Inflammatory macrophage treated with lipopolysaccharide for 1 hour (primary cell): ENCODE measurements at regions not wholly inside any gene's neighbourhood (a gene's known extent, or its start where the extent isn't known, plus 50 kb on each side); places are given as distances from the start of the nearest gene placed in this dataset.

Experiments used
- DNase-seq, 2 donors: peaks; one replicate each; pipeline ENCODE4 v3.0.0-alpha.2; 2020 to 2022

DNA sequence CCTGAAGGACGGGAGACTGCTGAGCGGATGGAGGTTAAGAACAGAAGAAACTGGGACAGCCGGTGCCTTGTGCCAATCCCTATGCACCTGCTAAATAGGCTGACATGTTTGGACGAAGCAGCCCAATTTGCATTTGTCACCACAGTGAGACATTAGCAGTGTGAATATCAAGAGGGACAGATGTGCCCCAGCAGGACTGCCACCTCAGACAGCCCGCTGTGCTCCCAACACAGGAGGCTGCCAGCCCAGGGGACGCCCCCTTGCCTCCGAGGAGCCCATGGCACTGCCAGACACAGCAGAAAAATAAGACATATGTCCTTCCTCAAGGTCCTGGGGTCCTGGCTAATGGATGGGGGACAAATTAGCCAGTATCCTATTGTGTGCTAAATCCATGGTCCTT lies 306.7 kb upstream of the POU3F3 start:
- DNase-seq = no peak

DNA sequence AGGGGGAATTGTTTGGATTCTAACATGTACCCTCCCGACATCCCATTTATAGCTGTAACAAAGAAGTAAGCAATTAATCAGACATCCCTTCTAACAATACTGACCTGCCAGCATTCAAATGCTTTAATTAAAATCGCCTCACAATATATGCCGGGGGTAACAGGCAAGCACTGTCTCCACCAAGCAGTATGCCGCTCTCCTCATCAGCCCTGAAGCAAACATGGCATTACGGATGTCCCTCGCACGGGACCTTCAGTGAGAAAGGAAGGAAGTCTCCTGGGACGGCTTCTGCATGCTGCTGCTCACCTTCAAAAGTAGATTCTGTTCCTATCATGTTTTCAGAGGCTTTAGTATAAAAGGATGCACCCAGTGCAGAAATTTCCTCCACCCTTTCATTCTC lies 292.7 kb upstream of the POU3F3 start:
- no peak for DNase-seq

DNA sequence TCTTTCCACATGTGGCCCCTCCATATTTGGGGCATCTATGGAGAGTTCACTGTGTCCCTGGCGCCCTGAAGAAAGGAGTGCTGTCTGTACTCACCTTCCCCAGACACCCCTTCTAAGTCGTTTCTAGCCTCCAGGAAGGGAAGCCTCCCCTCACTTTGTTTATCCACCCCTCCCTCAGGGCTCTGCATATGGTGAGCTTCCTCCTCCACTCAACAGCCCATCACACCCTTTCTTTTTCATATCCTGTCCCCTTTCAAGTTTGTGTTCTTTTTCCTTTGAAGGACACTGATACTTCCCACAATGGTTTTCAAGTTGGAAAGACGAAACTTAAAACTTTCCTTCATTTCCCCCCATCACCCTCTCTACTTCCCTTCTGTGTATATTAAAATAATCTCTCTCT lies 291.4 kb upstream of the POU3F3 start:
- DNase-seq = no peak

DNA sequence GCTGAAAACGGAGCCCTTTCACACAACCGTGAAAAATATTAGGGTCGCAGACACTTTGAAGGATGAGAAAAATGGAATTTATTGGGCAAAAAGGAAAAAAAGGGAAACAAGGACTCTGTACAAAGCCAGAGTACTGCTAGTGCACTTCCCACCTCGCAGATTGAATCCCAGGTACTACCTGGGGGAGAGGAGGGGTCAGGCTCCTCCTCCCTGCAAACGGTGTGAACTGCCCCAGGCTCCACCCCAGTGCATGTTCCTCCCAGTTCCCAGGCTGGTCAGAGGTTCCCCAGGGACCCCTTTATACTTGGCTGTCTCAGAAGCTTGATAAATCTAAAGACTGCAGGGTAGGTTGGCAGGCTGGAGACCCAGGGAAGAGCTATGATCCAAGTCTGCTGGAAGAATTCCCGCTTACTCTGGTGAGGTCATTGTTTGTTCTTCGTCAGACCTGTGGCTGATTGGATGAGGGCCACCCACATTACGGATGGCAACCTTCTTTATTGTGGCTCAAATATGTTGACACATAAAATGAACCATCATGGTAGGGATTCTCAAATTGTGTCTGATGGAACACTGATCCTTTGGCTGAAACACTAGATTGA lies 290.4 kb upstream of the POU3F3 start:
- DNase-seq = no peak

DNA sequence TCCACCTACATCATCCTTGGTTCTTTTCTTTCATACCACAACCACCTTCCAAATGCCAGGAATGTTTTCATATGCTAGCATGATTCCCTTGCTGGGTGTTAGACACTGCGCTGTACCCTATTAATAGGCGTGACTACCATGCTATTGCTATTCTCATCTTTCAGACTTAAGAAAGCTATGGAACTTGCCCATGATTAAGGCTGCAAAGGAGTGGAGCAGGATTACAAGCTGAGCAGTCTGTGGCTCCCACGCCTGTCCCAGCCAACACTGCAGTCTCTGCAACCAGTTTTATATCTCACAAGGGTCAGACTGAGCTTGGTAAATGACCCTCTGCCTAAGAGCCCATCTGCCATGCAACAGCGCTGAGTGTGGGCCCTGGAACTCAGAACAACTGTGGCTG lies 285.7 kb upstream of the POU3F3 start:
- no peak for DNase-seq

DNA sequence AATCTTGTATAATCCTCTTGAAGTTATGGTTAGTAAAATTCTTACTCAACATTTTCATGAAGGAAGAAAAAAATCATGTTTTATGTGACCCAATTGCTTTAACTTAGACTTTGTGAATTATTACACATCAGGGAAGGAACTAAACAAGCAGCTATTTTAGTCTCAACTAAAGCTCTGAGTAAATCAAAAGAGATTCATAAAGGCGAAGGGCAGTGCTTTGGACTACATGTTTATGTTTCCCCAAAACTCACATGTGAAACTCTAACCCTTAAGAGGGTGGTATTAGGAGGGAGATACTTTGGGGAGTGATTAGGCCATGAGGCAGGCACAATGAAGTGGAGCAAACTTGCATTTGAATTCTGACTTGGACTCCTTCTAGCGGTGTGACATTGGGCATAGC lies 283.7 kb upstream of the POU3F3 start:
- DNase-seq = no peak

DNA sequence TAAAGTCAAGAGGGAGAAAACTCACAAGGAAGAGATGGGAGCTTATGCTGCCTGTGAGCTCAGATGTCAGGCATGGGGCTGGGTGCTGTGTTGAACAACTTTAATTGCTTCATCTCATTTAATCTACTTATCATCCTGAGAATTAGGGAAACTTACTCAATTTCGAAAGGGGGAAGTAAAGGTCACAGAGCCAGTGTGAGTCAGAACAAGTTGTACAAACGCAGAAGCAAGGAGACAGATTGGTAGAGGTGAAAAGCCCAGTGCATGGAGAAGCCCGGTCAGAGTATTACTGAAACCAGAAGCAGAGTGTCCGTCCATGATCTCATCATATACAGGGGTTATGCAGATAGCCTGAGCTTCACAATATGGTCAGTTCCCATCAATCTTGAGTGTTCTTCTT lies 281.1 kb upstream of the POU3F3 start:
- peak; percentile 81 to 92 for DNase-seq

DNA sequence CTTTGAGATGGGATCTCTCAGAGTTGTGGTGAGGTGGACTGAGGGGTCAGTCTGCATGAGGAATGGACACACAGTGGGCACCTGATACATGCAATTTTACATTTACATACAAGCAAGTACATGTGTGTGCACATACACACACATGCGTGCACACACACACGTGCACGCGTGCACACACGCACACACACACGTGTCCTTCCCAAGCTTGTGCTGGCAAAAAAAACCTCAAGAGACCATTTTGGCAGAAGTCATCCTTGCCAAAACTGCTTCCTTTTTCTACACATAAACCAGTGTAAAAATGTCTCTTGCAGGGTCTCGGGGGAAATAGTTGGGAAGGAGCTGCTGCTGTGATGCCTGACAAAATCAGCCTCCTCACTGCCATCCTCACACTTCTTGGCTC lies 279.5 kb upstream of the POU3F3 start:
- no peak for DNase-seq

DNA sequence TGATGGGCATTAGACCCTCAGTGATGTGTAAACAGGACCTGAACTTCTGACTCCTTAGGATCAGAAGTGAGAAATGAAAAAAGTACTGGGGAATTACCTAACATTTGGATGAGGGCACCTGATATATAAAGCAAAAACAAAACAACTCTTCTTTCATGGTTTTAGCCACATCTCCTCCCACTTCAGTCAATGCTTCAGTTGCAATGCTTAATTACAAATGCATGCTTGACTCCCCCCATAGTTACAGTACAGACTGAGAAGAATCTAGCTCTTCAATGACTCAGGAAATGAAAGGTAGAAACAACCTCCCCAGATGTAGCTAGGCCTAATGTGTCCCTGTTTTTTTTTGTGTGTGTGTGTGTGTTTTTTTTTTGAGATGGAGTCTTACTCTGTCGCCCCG lies 276.8 kb upstream of the POU3F3 start:
- DNase-seq = no peak

DNA sequence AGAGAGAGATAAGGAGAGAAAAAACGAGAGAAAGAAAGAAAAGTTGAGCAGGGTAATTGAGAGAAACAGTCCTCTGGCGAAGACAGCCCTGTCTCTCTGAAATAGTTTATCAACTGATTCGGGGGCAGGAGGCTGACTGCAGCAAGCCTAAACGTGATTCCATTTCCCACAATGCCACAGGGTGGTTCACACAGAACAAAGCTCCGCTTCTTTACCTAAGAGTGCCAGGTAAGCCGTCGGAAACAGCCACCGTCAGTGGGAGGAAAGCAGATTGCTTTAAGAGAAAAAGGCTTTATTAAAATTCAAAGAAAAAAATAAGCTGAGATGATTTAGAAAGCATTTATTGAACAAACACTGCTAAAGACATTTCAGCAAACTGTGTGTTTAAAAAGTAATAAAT lies 271.4 kb upstream of the POU3F3 start:
- no peak for DNase-seq

DNA sequence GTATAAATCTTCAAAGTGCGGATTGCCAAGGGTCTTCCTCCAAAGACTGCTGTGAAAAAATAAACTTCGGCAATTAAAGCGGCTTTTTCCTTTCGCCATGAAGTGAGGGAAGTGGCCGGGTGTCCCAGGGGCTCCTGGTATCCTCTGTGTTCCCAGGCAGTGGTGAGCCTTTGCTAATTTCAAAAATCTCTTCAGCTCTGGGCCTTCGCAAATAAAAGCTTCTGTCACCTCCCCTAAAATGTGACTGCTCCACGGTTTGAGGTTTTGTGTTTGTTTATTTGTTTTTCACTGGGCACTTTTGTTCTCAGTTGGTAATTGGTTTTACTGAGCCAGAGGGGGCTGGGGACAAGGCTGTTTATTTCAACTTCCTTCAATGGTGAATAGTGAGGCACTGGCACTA lies 270.1 kb upstream of the POU3F3 start:
- no peak for DNase-seq

DNA sequence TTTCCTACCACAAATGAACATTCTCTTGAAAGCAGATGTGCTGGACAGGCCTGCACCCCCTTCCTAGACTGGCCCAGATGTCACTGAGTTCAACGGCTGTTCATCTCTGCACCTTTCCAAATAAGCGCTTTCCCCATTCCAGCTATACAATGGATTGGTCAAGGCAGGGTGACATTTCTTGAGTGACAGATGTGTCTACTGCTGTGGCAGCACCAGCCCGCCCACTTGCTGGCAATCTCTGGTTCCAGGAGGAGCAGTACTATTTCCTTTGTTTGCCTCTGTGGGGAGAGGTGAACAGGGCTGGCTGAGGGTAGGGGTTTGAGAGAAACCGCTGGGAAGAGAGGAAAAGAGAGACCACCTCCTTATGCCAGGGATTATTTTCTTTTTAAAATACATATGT lies 269.5 kb upstream of the POU3F3 start:
- DNase-seq = no peak

DNA sequence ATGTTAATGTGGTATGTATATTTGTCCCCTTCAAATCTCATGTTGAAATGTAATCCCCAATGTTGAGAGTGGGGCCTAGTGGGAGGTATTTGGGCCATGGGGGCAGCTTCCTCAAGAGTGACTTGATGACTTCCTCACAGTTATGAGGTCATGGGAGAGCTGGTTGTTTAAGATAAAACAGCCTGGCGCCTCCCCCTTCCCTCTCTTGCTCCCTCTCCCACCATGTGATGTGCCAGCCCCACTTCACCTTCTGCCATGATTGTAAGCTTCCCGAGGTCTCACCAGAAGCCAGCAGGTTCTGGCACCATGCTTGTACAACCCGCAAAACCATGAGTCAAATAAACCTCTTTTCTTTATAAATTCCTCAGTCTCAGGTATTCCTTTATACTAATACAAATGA lies 258.3 kb upstream of the POU3F3 start:
- no peak for DNase-seq

DNA sequence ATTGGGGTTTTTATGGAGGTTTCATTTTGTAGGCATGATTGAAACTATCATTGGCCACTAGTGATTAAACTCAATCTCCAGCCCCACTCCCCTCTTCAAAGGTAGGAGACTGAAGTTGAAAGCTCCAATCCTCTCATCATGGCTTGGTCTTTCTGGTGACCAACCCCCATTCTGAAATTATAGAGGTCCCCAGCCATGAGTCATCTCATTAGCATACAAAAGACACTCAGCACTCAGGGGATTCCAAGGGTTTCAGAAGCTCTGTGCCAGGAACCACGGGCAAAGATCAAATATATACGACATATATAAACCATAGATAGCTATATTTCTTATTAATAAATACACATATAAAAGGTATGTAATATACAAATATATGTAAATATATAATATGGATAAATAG lies 256.0 kb upstream of the POU3F3 start:
- no peak for DNase-seq

DNA sequence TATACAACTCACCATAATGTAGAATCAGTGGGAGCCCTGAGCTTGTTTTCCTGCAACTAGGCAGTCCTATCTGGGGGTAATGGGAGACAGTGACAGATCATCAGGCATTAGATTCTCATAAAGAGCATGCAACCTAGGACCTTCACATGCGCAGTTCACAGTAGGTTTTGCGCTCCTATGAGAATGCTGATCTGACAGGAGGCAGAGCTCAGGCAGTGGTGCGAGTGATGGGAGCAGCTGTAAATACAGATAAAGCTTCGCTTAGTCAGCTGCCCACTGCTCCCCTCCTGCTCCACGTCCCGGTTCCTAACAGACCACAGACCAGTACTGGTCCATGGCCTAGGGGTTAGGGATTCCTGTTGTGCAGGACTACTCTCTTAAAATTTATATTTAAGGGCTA lies 255.3 kb upstream of the POU3F3 start:
- DNase-seq = no peak

DNA sequence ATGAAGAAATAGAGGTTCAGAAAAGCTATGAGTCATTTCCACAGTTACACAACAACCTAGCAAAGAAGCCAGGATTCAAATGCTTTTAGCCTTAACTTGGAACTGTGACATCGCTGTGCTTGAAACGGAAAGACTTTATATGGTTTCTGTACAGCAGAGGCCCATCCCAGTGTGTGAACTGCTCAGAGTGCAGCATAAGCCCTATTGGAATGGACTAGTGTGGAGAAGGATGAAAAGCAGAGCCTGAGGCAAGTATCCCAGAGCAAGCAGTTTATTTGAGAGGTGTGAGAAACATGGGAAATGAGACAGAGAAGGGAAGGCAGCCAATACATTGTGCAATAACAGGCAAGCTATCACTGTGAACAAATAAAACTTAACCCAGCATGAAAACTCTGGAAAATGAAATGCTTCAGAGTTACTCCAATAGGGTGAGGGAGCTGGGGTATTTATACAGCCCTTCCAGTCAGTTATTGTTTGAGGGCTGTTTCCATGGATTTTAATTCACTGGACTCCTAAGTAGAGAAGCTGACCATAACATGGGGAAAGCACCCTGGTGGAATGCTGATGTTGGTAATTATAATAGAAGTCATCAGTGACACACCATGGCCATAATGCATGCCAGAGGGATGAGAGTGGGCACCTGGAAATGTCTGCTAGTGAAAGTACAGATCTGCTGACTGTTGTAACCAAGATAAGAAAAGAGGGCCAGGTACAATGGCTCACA lies 254.0 kb upstream of the POU3F3 start:
- DNase-seq = peak; percentile 6 to 15

DNA sequence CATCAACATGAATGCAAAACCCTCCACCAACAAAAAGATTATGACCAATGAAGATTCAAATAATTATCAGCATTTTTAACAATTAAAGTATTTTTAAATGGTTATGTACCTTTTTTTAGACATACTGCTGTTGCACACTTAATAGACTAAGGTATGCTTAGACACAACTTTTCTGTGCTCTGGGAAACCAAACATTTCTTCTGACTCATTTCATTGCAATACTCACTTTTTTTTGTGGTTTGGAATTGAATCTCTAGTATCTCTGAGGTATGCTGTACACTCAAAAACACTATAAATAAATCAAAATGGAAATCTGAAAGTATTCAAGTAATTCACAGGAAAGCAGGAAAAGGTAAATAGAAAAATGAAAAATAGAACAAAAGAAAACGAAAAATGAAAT lies 247.9 kb upstream of the POU3F3 start:
- no peak for DNase-seq

DNA sequence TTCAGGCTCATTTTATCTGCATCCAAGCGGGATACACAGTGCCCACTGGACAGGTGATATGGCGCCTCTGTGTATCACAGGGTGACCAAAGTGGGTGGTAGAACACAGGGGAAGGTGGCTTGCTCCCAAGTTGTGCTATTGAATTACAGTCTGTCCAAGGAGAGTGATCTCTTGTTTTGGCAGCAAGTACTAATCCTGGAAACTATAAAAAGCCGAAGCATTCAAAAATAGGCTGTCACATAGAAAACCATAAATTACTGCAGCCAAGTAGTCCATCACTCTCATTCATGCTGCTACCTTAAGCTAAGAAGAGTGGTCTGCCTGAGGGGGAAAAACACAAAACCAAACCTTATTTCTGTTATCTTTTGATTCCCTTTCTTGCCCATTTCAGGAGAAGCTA lies 237.1 kb upstream of the POU3F3 start:
- no peak for DNase-seq

DNA sequence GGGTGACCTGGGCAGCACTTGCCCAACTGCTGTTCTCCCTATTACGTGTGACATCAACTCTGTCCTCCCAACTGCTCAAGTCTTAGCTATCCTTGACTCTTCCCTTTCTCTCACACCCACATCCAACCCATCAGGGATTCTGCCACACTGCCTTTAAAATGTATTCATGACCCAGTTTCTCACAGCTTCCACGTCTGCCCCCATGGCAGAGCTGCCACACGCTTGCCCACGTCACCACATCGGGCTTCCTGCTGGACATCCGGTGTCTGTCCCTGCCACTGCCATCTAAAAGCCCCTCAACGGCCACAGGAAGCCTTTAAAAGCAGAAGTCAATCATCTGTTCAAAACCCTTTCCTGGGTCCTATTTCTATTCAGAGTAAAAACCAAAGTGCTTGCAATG lies 233.1 kb upstream of the POU3F3 start:
- peak in 1 of 2 donors; percentile 9 for DNase-seq

DNA sequence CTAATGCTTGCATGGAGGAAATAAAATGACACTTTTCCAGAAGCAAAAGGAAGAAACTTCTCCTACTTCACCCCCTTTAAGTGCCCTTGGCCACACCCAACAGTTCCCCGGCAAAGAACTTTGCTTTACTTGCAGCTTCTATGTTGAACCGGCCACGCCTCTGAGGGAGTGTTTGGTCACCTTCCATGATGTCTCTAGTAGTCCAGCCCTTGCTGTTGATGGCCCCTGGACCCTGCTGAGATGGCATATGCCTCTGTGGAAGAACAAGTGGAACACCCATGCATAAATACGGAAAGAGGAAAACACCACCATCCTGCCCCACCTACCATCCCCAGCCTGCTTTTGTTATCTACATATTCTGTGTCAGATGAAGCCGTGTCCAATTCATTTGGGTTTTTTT lies 218.3 kb upstream of the POU3F3 start:
- no peak for DNase-seq

DNA sequence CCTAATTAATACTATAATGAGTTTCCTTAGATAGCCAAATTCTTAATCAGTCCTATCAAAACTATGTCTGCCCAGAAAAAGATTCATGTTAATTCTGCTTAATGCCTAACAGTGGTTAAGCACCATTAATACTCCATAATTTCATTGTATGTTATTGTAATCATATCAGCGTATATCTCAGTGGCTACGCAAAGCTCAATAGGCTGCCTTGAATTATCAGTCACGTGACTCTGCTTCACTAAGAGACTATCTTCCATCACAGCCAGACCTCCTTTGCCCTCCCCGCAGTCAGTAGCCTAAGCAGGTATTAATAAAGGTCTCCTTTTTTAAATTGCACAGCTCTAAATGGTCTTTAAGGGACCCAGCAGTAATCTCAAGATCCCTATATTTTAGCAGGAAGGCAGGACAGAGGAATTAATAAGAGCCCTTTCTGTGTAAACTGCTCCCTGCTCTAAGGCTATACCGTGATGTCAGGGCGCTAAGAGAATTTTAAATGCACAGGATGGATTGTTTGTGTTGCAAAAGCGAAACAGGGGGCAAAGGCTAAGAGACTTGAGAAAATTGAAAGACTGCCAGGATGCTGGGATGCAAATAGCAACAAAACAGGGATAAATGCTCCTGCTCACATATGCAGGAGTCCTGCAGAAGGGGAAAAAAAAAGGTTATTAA lies 215.6 kb upstream of the POU3F3 start:
- no peak for DNase-seq

DNA sequence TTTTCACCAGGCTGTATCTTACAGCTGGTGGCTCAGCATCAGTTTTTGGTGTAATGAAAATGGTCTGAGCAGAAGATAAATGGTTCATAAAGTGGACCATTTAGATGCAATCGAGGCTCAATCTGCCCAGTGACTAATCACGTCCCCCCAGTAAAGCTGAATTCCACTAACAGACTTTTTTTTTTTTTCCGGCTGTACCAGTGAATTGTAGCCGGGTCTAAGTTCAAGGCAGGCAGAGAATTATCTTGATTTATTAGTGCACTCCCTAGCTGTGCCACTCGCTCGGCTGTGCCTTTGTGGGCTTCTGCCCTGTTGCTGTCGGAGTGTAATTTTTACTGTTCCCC lies 215.1 kb upstream of the POU3F3 start:
- DNase-seq = no peak

DNA sequence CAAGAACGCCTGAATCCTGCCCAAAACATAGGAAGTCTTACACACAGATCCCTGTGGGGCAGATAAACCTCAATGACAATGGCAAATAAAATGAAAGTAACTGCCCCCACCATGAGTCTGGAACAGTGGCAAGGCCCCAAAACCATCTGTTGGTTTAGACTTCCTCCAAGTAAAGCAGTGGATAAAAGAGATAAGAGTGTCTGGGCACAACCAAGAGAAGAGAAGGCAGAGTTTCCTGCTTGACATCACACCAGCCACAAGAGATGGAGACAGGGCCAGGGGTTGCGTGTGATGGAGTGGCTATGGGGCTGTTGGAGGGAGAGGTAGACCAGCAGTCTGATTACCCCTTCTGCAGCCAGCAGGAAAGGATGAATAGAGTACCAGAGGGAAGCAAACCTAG lies 212.1 kb upstream of the POU3F3 start:
- DNase-seq = no peak

DNA sequence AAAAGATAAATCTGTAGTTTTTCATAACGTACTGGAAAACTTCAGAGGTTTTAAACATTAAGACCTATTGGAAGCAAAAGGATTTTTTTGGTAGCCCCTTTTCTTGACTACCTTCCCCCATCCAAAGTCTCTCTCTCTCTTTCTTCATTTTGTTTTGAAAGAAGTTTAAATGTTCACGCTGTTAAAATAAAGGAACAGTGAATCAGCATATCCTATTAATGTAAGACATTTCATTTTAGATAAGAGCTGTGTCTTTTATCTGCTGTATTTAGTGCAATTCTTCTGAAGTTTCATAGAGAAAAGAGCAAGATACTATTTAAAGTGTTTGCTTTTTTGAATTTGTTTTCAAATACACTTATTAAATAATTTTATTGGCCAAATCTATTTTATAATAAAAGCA lies 205.5 kb upstream of the POU3F3 start:
- no peak for DNase-seq

DNA sequence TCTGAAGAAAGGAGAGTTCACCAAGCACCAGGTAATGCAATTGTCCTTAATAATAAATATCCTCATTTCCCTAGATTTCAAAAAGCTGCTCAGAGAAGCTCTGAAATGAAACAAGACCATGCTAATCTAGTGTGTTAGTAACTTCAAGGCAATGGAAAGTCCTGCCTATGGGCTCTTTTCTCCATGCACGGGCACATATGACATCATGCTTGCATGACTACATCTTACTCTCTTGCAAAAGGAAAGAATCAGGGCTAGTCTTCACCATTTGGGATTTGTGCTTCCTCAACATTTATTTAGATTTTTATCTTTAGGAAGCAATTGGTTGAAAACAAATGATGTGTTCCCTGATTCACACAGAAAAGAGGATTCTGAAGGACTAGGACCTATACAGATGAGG lies 204.0 kb upstream of the POU3F3 start:
- DNase-seq = peak; percentile 39 to 50
